H1 (cell line): ENCODE measurements at regions not wholly inside any gene's neighbourhood (a gene's known extent, or its start where the extent isn't known, plus 50 kb on each side); places are given as distances from the start of the nearest gene placed in this dataset.

ENCODE experiments used
- CTCF ChIA-PET: fragments of 300-600 bp; sonication (Branson Sonifier 250); formaldehyde crosslinking; loops from one replicate; lab custom pipeline; 2021; ENCODE audit not compliant: partially characterized antibody; lab: Charles Lee
- POLR2A ChIA-PET: fragments of 300-600 bp; sonication (Branson Sonifier 250); formaldehyde crosslinking; loops from one replicate; lab custom pipeline; 2021; ENCODE audit warnings: inconsistent platforms; ENCODE audit not compliant: partially characterized antibody; lab: Charles Lee
- DNase-seq, 2 experiments: peaks; one replicate each; pipeline versions ENCODE4 v3.0.0 to v3.0.0-alpha.2; 2010 to 2022; ENCODE audit warnings: low spot score in 2 of 2, low read depth in 1 of 2, mixed read lengths in 1 of 2
- FAIRE-seq: peaks from 2 replicates; lab custom pipeline; 2011; peaks lifted over from hg19 to GRCh38; lab: Jason Lieb, UNC
- H2AFZ ChIP-seq: 2 replicates; pipeline ENCODE4 v1.8.1; 2012; ENCODE audit warnings: low read length, inconsistent platforms
- H2AK5ac ChIP-seq: 2 replicates; pipeline ENCODE4 v1.6.1; 2013; ENCODE audit warnings: low read depth, low read length
- H2BK120ac ChIP-seq: replicated peaks from 2 replicates; pipeline ENCODE3; 2013; ENCODE audit warnings: low read depth, low read length, inconsistent platforms
- H2BK12ac ChIP-seq: 2 replicates; pipeline ENCODE4 v1.6.1; 2013; ENCODE audit warnings: low read depth, low read length
- H2BK15ac ChIP-seq: 2 replicates; pipeline ENCODE4 v1.6.1; 2013; ENCODE audit warnings: low read length
- H2BK20ac ChIP-seq: 2 replicates; pipeline ENCODE4 v1.6.1; 2013; ENCODE audit warnings: low read length
- H2BK5ac ChIP-seq: 2 replicates; pipeline ENCODE4 v1.6.1; 2013; ENCODE audit warnings: low read depth, low read length
- H3K14ac ChIP-seq: 2 replicates; pipeline ENCODE4 v1.6.1; 2013; ENCODE audit warnings: inconsistent platforms; ENCODE audit not compliant: insufficient read length
- H3K18ac ChIP-seq: 2 replicates; pipeline ENCODE4 v1.6.1; 2013; ENCODE audit warnings: low read length; ENCODE audit errors: extremely low read depth
- H3K23ac ChIP-seq: 2 replicates; pipeline ENCODE4 v1.6.1; 2013; ENCODE audit warnings: inconsistent platforms; ENCODE audit not compliant: insufficient read length
- H3K23me2 ChIP-seq: 2 replicates; pipeline ENCODE4 v1.6.1; 2013; ENCODE audit warnings: low read depth, low read length
- H3K27ac ChIP-seq: 2 replicates; pipeline ENCODE4 v1.6.1; 2011; ENCODE audit warnings: low read depth, low read length, inconsistent platforms
- H3K27me3 ChIP-seq, 4 experiments: replicated peaks in 1 of 4; 1 replicate in 1 of 4; 2 replicates in 3 of 4; pipeline versions ENCODE4 v1.6.1 to v1.8.1; 2011 to 2013; ENCODE audit warnings: low read length in 3 of 4, mild to moderate bottlenecking in 3 of 4, inconsistent platforms in 2 of 4, mixed read lengths in 2 of 4, moderate library complexity in 1 of 4; ENCODE audit not compliant: control insufficient read depth in 3 of 4, insufficient read depth in 3 of 4; ENCODE audit errors: extremely low read depth in 1 of 4
- H3K36me3 ChIP-seq, 4 experiments: 2 replicates each; pipeline versions ENCODE4 v1.6.1 to v1.8.1; 2011 to 2013; ENCODE audit warnings: mild to moderate bottlenecking in 4 of 4, low read length in 3 of 4, moderate library complexity in 2 of 4, control low read depth in 1 of 4, inconsistent platforms in 1 of 4; ENCODE audit not compliant: insufficient read depth in 4 of 4, control insufficient read depth in 2 of 4
- H3K4ac ChIP-seq: replicated peaks from 2 replicates; pipeline ENCODE3; 2013; ENCODE audit warnings: low read length, low read depth, mixed read lengths, inconsistent platforms; ENCODE audit not compliant: insufficient read length
- H3K4me1 ChIP-seq, 4 experiments: replicated peaks in 1 of 4; 1 replicate in 1 of 4; 2 replicates in 3 of 4; pipeline versions ENCODE4 v1.6.1 to v1.8.1; 2011 to 2013; ENCODE audit warnings: low read length in 3 of 4, inconsistent platforms in 2 of 4, mixed read lengths in 1 of 4; ENCODE audit not compliant: insufficient read depth in 4 of 4, control insufficient read depth in 3 of 4
- H3K4me2 ChIP-seq, 2 experiments: 2 replicates each; pipeline versions ENCODE4 v1.6.1 to v1.8.1; 2011 to 2013; ENCODE audit warnings: low read depth in 2 of 2, low read length in 2 of 2, control low read depth in 1 of 2, inconsistent platforms in 1 of 2, mild to moderate bottlenecking in 1 of 2; ENCODE audit not compliant: insufficient read depth in 1 of 2
- H3K4me3 ChIP-seq, 4 experiments: fragments of 200-600, 300-600 bp in 1 of 4; sonication (generic), shearing (Covaris generic), sonication (Bioruptor Twin) in 1 of 4; 2 replicates each; pipeline versions ENCODE4 v1.5.1 to v1.8.1; 2011 to 2016; ENCODE audit warnings: low read length in 4 of 4, low read depth in 3 of 4, control low read depth in 2 of 4, inconsistent platforms in 2 of 4, mild to moderate bottlenecking in 2 of 4, mixed read lengths in 1 of 4, moderate library complexity in 1 of 4; ENCODE audit not compliant: insufficient read depth in 2 of 4; ENCODE audit errors: extremely low read depth in 1 of 4
- H3K56ac ChIP-seq: replicated peaks from 2 replicates; pipeline ENCODE3; 2013; ENCODE audit warnings: low read depth, mild to moderate bottlenecking, mixed read lengths, low read length, inconsistent platforms; ENCODE audit not compliant: insufficient read length
- H3K79me1 ChIP-seq: 2 replicates; pipeline ENCODE4 v1.6.1; 2013; ENCODE audit warnings: low read depth, low read length, control low read depth
- H3K79me2 ChIP-seq, 2 experiments: 2 replicates each; pipeline versions ENCODE4 v1.6.1 to v1.8.1; 2012 to 2013; ENCODE audit warnings: low read length in 2 of 2, mild to moderate bottlenecking in 2 of 2, inconsistent platforms in 1 of 2; ENCODE audit not compliant: insufficient read depth in 2 of 2, control insufficient read depth in 1 of 2
- H3K9ac ChIP-seq, 4 experiments: replicated peaks in 1 of 4; 1 replicate in 1 of 4; 2 replicates in 3 of 4; pipeline versions ENCODE4 v1.6.1 to v1.8.1; 2011 to 2013; ENCODE audit warnings: low read depth in 3 of 4, low read length in 3 of 4, control low read depth in 2 of 4, mild to moderate bottlenecking in 2 of 4, moderate library complexity in 2 of 4, inconsistent platforms in 1 of 4; ENCODE audit errors: extremely low read depth in 1 of 4
- H3K9me3 ChIP-seq, 2 experiments: 2 replicates each; pipeline versions ENCODE4 v1.6.1 to v1.8.1; 2012 to 2013; ENCODE audit warnings: mild to moderate bottlenecking in 2 of 2, moderate library complexity in 2 of 2, control low read depth in 1 of 2, inconsistent platforms in 1 of 2, low read depth in 1 of 2, low read length in 1 of 2, mixed read lengths in 1 of 2; ENCODE audit not compliant: insufficient read depth in 2 of 2
- H4K20me1 ChIP-seq, 2 experiments: replicated peaks in 1 of 2; 2 replicates each; pipeline versions ENCODE3 to v1.8.1; 2011 to 2013; ENCODE audit warnings: inconsistent platforms in 2 of 2, low read length in 2 of 2, mild to moderate bottlenecking in 1 of 2; ENCODE audit not compliant: insufficient read depth in 2 of 2, control insufficient read depth in 1 of 2
- H4K5ac ChIP-seq: 2 replicates; pipeline ENCODE4 v1.6.1; 2013; ENCODE audit warnings: low read length, low read depth, mixed read lengths, inconsistent platforms; ENCODE audit not compliant: insufficient read length
- H4K8ac ChIP-seq: 2 replicates; pipeline ENCODE4 v1.8.0; 2013; ENCODE audit warnings: mild to moderate bottlenecking, moderate library complexity, low read length, inconsistent platforms; ENCODE audit not compliant: insufficient read depth; ENCODE audit errors: extremely low read depth
- H4K91ac ChIP-seq: replicated peaks from 2 replicates; pipeline ENCODE3; 2013; ENCODE audit warnings: low read length, mixed read lengths, inconsistent platforms; ENCODE audit not compliant: insufficient read length
- CTCF ChIP-seq, 3 experiments: IDR thresholded peaks; 1 replicate in 2 of 3; 2 replicates in 1 of 3; pipeline versions ENCODE4 v1.5.1 to v1.6.1; 2011; ENCODE audit warnings: low read length in 3 of 3, mild to moderate bottlenecking in 3 of 3, inconsistent platforms in 2 of 3, low read depth in 1 of 3, moderate library complexity in 1 of 3; ENCODE audit not compliant: insufficient read depth in 1 of 3; ENCODE audit errors: control extremely low read depth in 1 of 3
- RBBP5 ChIP-seq: IDR thresholded peaks from 2 replicates; pipeline ENCODE4 v1.7.1; 2012; ENCODE audit warnings: low read depth, mild to moderate bottlenecking, inconsistent platforms, low read length, moderate library complexity, borderline replicate concordance
- SP4 ChIP-seq: IDR thresholded peaks from 2 replicates; pipeline ENCODE4 v1.6.1; 2012; ENCODE audit warnings: low read length, inconsistent platforms
- WGBS, 2 experiments: shearing (Covaris generic) in 1 of 2; methylation state at CpG; one replicate each; pipeline versions ENCODE4 v1.1.6 to v1.1.7; 2013 to 2015; ENCODE audit warnings: low lambda C conversion rate in 2 of 2, mixed read lengths in 2 of 2, inconsistent platforms in 1 of 2, low coverage in 1 of 2, missing lambda C conversion rate in 1 of 2; ENCODE audit not compliant: insufficient replicate concordance in 2 of 2, insufficient coverage in 1 of 2, insufficient read length in 1 of 2; ENCODE audit errors: extremely low coverage in 1 of 2, missing lambda C conversion rate in 1 of 2; 5-methylcytosine and 5-hydroxymethylcytosine counted together

- no peak overlapping the region for H2BK15ac ChIP-seq
- H2AK5ac ChIP-seq, result no peak overlapping the region
- H2AFZ ChIP-seq, result no peak overlapping the region
- H3K4me3 ChIP-seq, result no peak overlapping the region
- no peak overlapping the region for H4K91ac ChIP-seq
- H3K9me3 ChIP-seq, result no peaks in the 10 kb centered on the region
- no peak overlapping the region for H2BK5ac ChIP-seq
- H3K23me2 ChIP-seq, result no peaks in the 10 kb centered on the region; the same call in 1 of the 2 replicates
- no peak overlapping the region for H3K27ac ChIP-seq
- no peak overlapping the region for H3K56ac ChIP-seq
- no peaks in the 10 kb centered on the region for H3K36me3 ChIP-seq
- H3K79me2 ChIP-seq, result no peaks in the 10 kb centered on the region
- no peak overlapping the region for H3K18ac ChIP-seq
- no peak overlapping the region for H4K8ac ChIP-seq
- ChIA-PET CTCF (interaction anchor here (0.6 to 1.2 kb wide), 4 partner anchors 74 to 321 kb away, joined by 3 to 4 read pairs (median 3); no protein-coding TSS in a partner anchor), POLR2A (no interaction called here)
- no peak overlapping the region for H3K4ac ChIP-seq
- no peak overlapping the region for H3K14ac ChIP-seq
- H3K27me3 ChIP-seq, result no peaks in the 10 kb centered on the region; a peak in 1 of 7 replicates
- H3K9ac ChIP-seq, result no peak overlapping the region
- H4K5ac ChIP-seq, result no peak overlapping the region
- no peak overlapping the region for H2BK20ac ChIP-seq
- no peaks in the 10 kb centered on the region for H3K79me1 ChIP-seq
- H3K4me1 ChIP-seq, result peaks cover 0 to 2% (median 0%) of the 10 kb centered on the region in 4 experiments; a peak in 2 of 7 replicates
- no peak overlapping the region for H3K4me2 ChIP-seq
- H2BK120ac ChIP-seq, result no peak overlapping the region
- H4K20me1 ChIP-seq, result no peaks in the 10 kb centered on the region
- 90% methylated on average over 1 of the region's 1 CpG; no CpG with 5 or more reads in 1 of the 2 experiments for WGBS, 2 experiments
- FAIRE-seq (no peak), DNase-seq (no peak)
- H2BK12ac ChIP-seq, result no peak overlapping the region
- H3K23ac ChIP-seq, result no peak overlapping the region
- TF ChIP-seq SP4, result no peak
- no peak for TF ChIP-seq RBBP5
- TF ChIP-seq CTCF (IDR thresholded peaks at IDR 0.05; ENCODE audit: control extremely low read depth in 1 of 3, insufficient read depth in 1 of 3, low read depth in 1 of 3, low read length in 3 of 3), result no peak
These were observed 150.4 kb upstream of the SLC6A11 start for GRCh38 chr3:10665592-10665991.
